ENCODE measurements at regions not wholly inside any gene's neighbourhood (a gene's known extent, or its start where the extent isn't known, plus 50 kb on each side); places are given as distances from the start of the nearest gene placed in this dataset.

DNA sequence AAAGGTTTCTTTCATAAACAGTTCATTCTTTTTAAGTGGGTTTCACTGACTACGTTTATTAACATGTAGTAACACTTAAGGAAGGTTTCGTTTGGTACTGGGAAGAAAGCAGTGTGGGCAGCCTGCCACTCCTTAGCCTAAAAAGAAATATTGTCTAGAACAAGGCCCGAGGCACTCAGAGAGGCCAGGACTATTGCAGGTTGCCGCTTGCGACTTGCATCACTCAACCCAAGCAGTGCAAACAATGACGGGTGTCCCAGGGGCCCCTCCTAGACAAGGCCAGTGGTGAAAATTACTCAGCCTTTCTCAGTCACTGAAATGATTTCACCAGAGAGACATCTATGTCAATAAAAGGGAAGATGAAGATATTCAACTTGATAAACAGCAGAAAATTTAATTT, 243.9 kb downstream of the SNX13 start:
- Histone ChIP-seq H3K79me2 (ENCODE audit: insufficient read depth, low read length) (no peaks in the 10 kb centered on the region), H3K9me3 (ENCODE audit: low read depth, low read length) (peaks cover 7% of the 10 kb centered on the region), H3K27ac (ENCODE audit: low read depth, low read length) (peak overlapping the region; percentile 77), H2AFZ (ENCODE audit: low read length) (peak overlapping the region; percentile 30), H3K4me3 (ENCODE audit: insufficient read depth, low read length) (no peak overlapping the region), H4K20me1 (ENCODE audit: insufficient read depth, low read length) (no peaks in the 10 kb centered on the region), H3K27me3 (ENCODE audit: insufficient read depth, low read length) (no peaks in the 10 kb centered on the region), H3K4me2 (ENCODE audit: insufficient read depth, low read length) (peak overlapping the region; percentile 20), H3K4me1 (ENCODE audit: insufficient read depth, low read length) (peaks cover 16% of the 10 kb centered on the region), H3K36me3 (ENCODE audit: insufficient read depth, low read length) (no peaks in the 10 kb centered on the region)
- TF ChIP-seq, protein P1, sequence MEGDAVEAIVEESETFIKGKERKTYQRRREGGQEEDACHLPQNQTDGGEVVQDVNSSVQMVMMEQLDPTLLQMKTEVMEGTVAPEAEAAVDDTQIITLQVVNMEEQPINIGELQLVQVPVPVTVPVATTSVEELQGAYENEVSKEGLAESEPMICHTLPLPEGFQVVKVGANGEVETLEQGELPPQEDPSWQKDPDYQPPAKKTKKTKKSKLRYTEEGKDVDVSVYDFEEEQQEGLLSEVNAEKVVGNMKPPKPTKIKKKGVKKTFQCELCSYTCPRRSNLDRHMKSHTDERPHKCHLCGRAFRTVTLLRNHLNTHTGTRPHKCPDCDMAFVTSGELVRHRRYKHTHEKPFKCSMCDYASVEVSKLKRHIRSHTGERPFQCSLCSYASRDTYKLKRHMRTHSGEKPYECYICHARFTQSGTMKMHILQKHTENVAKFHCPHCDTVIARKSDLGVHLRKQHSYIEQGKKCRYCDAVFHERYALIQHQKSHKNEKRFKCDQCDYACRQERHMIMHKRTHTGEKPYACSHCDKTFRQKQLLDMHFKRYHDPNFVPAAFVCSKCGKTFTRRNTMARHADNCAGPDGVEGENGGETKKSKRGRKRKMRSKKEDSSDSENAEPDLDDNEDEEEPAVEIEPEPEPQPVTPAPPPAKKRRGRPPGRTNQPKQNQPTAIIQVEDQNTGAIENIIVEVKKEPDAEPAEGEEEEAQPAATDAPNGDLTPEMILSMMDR (IDR thresholded peaks at IDR 0.05; ENCODE audit: extremely low read depth, low read depth, low read length) = no peak
- peak; percentile 85 for DNase-seq (ENCODE audit: insufficient read length, low spot score, missing footprints)

DNA sequence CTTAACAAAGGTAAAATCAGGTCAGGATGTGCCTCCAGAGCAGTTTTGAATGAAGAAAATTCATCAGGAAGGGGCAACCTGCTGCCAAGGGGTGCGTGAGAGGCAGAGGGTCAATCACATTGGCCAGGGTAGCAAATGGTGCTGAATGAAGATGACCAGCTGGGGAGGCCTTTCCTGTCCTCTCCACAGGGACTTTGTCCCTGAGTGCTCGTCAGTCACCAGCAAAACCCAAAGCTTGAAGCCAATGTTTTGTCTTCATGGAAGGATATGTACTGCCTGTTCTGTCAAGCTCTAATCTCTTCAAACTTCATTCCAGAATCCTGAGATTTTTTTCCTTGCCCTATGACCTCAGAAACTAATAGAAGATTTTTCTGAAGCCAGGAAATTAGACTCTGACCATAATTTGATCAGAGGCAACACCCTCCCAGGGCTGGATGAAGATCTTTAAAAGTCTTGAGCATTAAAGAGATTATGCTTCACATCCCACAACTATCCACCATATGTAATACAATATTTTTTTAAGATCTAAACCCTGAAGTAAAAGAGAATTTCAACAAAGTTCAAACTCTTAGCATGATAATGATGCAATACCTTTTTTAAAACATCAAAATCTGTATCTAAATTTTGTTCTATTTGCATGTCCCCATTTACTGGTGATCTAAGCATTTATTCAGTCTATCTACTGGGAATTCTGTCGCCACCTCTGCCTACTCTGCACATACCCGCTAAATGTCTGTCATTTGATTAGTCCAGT, 243.0 kb downstream of the SNX13 start:
- no peaks in the 10 kb centered on the region for H3K27me3 ChIP-seq (ENCODE audit: insufficient read depth, low read length)
- peak overlapping the region; percentile 77 for H3K27ac ChIP-seq (ENCODE audit: low read depth, low read length)
- no peak overlapping the region for H3K4me3 ChIP-seq (ENCODE audit: insufficient read depth, low read length)
- TF ChIP-seq, protein P1 (IDR thresholded peaks at IDR 0.05; ENCODE audit: extremely low read depth, low read depth, low read length) = no peak
- no peaks in the 10 kb centered on the region for H4K20me1 ChIP-seq (ENCODE audit: insufficient read depth, low read length)
- H2AFZ ChIP-seq (ENCODE audit: low read length) = no peak overlapping the region
- H3K4me1 ChIP-seq (ENCODE audit: insufficient read depth, low read length) = peaks cover 16% of the 10 kb centered on the region
- no peaks in the 10 kb centered on the region for H3K79me2 ChIP-seq (ENCODE audit: insufficient read depth, low read length)
- H3K9me3 ChIP-seq (ENCODE audit: low read depth, low read length) = peaks cover 7% of the 10 kb centered on the region
- no peak for DNase-seq (ENCODE audit: insufficient read length, low spot score, missing footprints)
- no peaks in the 10 kb centered on the region for H3K36me3 ChIP-seq (ENCODE audit: insufficient read depth, low read length)
- no peak overlapping the region for H3K4me2 ChIP-seq (ENCODE audit: insufficient read depth, low read length)

DNA sequence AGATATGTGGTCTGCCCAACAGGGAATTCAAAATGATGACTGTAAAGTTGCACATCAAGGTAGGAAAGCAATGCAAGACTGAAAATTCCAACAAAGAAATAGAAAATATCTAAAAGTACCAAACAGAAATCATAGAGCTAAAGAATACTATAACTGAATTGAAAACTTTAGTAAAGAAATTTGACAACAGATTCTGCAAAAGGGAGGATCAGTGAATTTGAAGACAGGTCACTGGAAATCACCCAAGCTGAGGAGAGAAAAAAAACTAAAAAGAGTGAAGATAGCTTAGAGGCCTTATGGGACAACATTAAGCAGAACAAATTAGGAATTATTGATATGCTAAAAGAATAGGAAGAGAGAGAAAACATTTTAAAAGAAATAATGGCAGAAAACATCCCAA, 240.6 kb downstream of the SNX13 start:
- DNase-seq (ENCODE audit: insufficient read length, low spot score, missing footprints) = no peak
- no peaks in the 10 kb centered on the region for H3K27me3 ChIP-seq (ENCODE audit: insufficient read depth, low read length)
- no peaks in the 10 kb centered on the region for H4K20me1 ChIP-seq (ENCODE audit: insufficient read depth, low read length)
- no peaks in the 10 kb centered on the region for H3K79me2 ChIP-seq (ENCODE audit: insufficient read depth, low read length)
- H3K27ac ChIP-seq (ENCODE audit: low read depth, low read length) = no peak overlapping the region
- TF ChIP-seq, protein P1 (IDR thresholded peaks at IDR 0.05; ENCODE audit: extremely low read depth, low read depth, low read length) = no peak
- H3K4me1 ChIP-seq (ENCODE audit: insufficient read depth, low read length) = peaks cover 16% of the 10 kb centered on the region
- H2AFZ ChIP-seq (ENCODE audit: low read length) = no peak overlapping the region
- H3K36me3 ChIP-seq (ENCODE audit: insufficient read depth, low read length) = no peaks in the 10 kb centered on the region
- peaks cover 7% of the 10 kb centered on the region for H3K9me3 ChIP-seq (ENCODE audit: low read depth, low read length)
- H3K4me2 ChIP-seq (ENCODE audit: insufficient read depth, low read length) = no peak overlapping the region
- no peak overlapping the region for H3K4me3 ChIP-seq (ENCODE audit: insufficient read depth, low read length)

DNA sequence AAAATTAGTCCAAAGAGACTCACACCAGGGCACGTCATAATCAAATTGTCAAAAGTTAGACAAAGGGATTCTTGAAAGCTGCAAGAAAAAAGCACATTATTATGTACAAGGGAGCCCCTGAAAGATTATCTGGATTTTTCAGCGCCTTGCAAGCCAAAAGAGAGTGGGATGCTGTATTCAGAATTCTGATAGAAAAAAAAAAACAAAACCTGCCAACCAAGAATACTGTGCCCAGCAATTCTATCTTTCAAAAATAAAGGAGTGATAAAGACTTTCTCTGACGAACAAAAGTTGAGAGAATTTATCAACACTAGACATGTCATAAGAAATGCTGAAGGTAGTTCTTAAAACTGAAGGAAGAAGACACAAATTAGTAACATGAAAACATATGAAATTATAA, 240.2 kb downstream of the SNX13 start:
- Histone ChIP-seq H3K9me3 (ENCODE audit: low read depth, low read length) (peaks cover 7% of the 10 kb centered on the region), H2AFZ (ENCODE audit: low read length) (no peak overlapping the region), H3K79me2 (ENCODE audit: insufficient read depth, low read length) (no peaks in the 10 kb centered on the region), H3K4me3 (ENCODE audit: insufficient read depth, low read length) (no peak overlapping the region), H3K4me2 (ENCODE audit: insufficient read depth, low read length) (no peak overlapping the region), H3K27ac (ENCODE audit: low read depth, low read length) (no peak overlapping the region), H3K4me1 (ENCODE audit: insufficient read depth, low read length) (peaks cover 16% of the 10 kb centered on the region), H4K20me1 (ENCODE audit: insufficient read depth, low read length) (no peaks in the 10 kb centered on the region), H3K36me3 (ENCODE audit: insufficient read depth, low read length) (no peaks in the 10 kb centered on the region), H3K27me3 (ENCODE audit: insufficient read depth, low read length) (no peaks in the 10 kb centered on the region)
- TF ChIP-seq, protein P1 (IDR thresholded peaks at IDR 0.05; ENCODE audit: extremely low read depth, low read depth, low read length) = no peak
- no peak for DNase-seq (ENCODE audit: insufficient read length, low spot score, missing footprints)
